ENCODE measurements at regions not wholly inside any gene's neighbourhood (a gene's known extent, or its start where the extent isn't known, plus 50 kb on each side); places are given as distances from the start of the nearest gene placed in this dataset.
A peak's percentile ranks its signal among the peaks of the same experiment; 100 is the strongest.

DNA sequence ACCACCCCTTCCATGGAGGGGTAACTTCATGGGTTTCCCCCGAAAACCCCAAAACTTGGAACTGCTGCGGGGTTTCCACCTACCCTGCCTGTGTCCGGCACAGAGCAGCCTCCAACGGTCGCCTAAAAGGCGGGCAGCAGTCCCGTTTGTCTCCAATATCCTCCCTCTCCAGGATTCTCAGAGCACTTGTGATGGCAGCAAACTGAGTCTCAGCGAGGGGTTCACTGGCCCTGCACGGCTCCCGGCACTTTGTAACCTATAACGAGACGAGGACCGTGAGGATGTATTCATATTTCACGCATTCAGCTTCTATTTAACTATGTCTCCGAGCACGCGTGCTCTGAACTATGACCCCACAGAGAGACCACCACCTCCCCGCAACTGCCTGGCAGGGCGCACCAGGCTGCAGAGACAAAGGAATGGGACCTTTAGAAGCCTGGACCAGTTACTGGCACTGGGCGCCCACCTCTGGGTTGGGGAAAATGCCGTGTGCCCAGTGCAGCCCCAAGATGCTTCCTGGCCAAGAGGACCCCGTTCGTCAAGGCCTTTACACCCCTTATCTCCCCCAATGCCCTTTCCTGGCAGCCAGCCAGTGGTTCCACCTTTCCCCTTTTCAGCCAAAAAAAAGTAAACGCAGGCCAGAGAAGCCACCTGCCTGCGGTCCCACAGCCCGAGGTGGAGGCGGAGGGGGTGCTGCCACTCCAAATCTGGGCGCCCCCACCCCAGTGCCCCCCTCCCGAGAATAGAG, 173.1 kb upstream of the RTL1 start:
- no peak for DNase-seq (ENCODE audit: low read depth)
- H3K4me3 ChIP-seq (ENCODE audit: low read length), result no peak overlapping the region
- TF ChIP-seq, protein P1, sequence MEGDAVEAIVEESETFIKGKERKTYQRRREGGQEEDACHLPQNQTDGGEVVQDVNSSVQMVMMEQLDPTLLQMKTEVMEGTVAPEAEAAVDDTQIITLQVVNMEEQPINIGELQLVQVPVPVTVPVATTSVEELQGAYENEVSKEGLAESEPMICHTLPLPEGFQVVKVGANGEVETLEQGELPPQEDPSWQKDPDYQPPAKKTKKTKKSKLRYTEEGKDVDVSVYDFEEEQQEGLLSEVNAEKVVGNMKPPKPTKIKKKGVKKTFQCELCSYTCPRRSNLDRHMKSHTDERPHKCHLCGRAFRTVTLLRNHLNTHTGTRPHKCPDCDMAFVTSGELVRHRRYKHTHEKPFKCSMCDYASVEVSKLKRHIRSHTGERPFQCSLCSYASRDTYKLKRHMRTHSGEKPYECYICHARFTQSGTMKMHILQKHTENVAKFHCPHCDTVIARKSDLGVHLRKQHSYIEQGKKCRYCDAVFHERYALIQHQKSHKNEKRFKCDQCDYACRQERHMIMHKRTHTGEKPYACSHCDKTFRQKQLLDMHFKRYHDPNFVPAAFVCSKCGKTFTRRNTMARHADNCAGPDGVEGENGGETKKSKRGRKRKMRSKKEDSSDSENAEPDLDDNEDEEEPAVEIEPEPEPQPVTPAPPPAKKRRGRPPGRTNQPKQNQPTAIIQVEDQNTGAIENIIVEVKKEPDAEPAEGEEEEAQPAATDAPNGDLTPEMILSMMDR (IDR thresholded peaks at IDR 0.05; ENCODE audit: insufficient read depth, low read depth, low read length, missing control alignments), result no peak

DNA sequence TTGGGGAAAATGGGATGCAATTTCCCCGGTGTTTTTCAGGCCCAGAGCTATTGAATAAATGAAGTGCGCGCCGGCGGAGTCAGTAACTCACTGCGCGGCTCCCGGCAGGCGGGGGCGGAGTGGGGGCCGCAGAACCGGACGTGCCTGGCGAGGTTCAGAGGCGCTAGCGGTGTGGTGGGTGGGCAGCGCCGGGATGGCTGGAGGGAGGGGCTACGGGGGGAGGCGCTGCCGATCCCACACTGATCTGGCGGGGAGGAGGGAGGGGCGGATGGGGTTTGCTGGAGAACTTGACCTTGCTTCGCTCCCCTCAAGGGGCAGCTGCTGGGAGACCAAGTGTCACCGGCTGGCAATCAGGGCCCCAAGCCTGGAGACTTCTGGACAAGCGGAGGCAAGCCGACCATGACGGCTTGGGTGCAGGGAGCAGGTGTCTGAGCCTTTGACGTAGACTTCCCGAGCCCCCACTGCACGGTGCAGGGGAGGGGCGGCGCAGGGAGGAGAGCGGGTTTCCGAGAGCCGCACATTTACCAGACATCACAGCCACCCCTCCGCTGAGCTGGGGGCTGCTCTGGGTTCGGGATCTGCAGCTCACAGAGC, 174.1 kb upstream of the RTL1 start:
- H3K4me3 ChIP-seq (ENCODE audit: low read length), result no peak overlapping the region
- TF ChIP-seq, protein P1 (IDR thresholded peaks at IDR 0.05; ENCODE audit: insufficient read depth, low read depth, low read length, missing control alignments), result no peak
- peak; percentile 4 for DNase-seq (ENCODE audit: low read depth)

DNA sequence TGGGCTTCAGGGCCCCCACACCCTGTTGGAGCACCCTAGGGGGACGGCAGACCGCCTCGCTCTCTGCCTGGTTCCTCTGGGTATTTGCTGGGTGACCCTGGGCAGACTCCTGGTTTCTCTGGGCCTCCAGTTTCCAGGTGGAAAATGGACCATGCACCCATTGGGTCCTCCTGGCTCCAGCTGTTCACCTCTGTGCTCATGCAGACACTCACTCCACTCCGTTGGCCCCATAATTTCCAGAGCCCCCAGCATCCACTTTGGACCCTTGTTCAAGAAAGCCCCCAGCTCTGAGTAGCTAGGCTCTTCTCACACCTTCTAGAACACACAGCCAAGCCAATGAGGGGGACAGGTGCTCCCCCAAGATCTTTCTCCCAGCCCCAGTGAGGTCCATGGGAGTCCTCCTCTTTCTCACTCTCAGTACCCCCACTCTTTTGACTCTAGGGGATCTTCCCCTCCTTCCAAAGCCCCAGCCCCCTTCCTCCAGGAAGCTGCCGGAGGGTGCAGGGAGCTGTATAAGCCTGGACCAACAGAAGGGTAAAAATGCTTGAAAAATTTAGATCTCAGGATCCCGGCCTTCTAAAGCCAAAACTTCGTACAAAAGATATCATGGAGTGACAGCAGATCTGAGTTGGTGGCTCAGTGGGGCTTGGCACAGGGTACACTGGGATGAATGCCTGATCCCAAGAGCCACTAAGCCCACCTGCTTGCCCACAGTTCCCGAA, 174.8 kb upstream of the RTL1 start:
- DNase-seq (ENCODE audit: low read depth), result no peak
- TF ChIP-seq, protein P1 (IDR thresholded peaks at IDR 0.05; ENCODE audit: insufficient read depth, low read depth, low read length, missing control alignments), result no peak
- H3K4me3 ChIP-seq (ENCODE audit: low read length), result no peak overlapping the region

DNA sequence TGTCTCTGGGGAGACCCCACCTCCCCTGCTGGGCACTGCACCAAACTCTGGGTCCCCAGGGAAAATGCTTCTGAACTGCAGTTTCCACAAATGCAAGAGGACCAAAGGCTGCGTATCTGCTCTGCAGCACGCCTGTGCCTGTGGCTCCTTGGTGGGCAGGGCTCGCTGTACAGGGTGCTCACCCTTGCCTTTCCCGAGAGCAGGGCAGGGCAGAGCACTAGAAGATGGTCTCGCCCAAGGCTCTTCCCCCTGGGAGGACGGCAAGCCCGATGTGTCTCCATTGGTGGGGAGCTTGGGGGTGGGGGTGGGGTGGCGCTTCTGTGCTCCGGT, 175.3 kb upstream of the RTL1 start:
- TF ChIP-seq, protein P1 (IDR thresholded peaks at IDR 0.05; ENCODE audit: insufficient read depth, low read depth, low read length, missing control alignments), result no peak
- no peak for DNase-seq (ENCODE audit: low read depth)
- H3K4me3 ChIP-seq (ENCODE audit: low read length), result no peak overlapping the region

DNA sequence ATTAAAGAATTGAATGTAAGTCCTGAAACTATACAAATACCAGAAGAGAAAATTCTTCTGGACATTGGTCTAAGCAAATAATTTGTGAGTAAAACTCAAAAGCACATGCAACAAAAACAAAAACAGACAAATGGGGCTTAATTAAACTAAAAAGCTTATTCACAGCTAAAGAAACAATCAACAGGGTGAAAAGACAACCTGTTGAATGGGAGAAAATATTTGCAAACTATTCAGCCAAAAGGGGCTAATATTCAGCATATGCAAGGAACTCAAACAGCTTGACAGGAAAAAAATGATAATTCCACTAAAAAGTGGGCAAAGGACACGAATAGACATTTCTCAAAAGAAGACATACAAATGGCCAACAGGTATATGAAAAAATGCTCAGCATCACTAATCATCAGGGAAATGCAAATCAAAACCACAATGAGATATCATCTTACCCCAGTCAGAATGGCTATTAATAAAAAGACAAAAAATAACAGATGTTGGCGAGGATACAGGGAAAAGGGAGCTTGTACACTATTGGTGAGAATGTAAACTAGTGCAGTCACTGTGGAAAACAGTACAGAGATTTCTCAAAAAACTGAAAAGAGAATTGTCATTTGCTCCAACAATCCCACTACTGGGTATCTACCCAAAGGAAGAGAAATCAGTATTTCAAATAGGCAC, 177.5 kb upstream of the RTL1 start:
- H3K4me3 ChIP-seq (ENCODE audit: low read length), result no peak overlapping the region
- no peak for DNase-seq (ENCODE audit: low read depth)
- TF ChIP-seq, protein P1 (IDR thresholded peaks at IDR 0.05; ENCODE audit: insufficient read depth, low read depth, low read length, missing control alignments), result no peak

DNA sequence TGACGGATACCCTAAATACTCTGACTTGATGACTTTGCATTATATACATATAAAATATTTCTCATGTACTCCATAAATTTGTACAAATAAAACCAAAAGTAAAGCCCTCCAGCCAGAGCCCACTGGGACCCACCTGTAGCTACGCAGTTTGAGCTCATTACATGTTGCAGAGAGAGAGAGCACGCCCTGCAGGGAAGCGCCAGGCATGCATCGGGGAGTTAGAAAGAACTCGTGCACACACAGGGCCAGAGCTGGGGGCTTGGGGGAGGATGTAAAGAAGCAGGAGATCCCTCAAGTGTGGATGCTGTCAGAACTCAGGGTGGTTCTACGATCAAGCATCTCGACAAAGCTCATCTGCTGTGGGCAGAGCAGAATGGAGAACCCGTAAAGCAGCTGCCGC, 178.5 kb upstream of the RTL1 start:
- TF ChIP-seq, protein P1 (IDR thresholded peaks at IDR 0.05; ENCODE audit: insufficient read depth, low read depth, low read length, missing control alignments), result no peak
- DNase-seq (ENCODE audit: low read depth), result no peak
- no peak overlapping the region for H3K4me3 ChIP-seq (ENCODE audit: low read length)

Data from epithelial cell of esophagus (primary cell).